Activated T-cell treated with anti-CD3 and anti-CD28 coated beads, Interleukin-2, amount 50 U/mL, for 24 hours (primary cell): ENCODE measurements at regions not wholly inside any gene's neighbourhood (a gene's known extent, or its start where the extent isn't known, plus 50 kb on each side); places are given as distances from the start of the nearest gene placed in this dataset.
"Not testable (repeated sequence)": the region's sequence is repeated elsewhere in the genome, so short reads cannot be mapped to it uniquely, and the experiment has no call there.

ENCODE experiments used
- DNase-seq: peaks from one replicate; pipeline ENCODE4 v3.0.0-alpha.2; 2020
- H3K27ac Mint-ChIP-seq: 2 replicates; pipeline ENCODE4 v1.8.0; 2020; ENCODE audit warnings: mild to moderate bottlenecking, mixed read lengths
- H3K27me3 Mint-ChIP-seq: 2 replicates; pipeline ENCODE4 v1.8.0; 2020; ENCODE audit warnings: mixed read lengths
- H3K36me3 Mint-ChIP-seq: 2 replicates; pipeline ENCODE4 v1.8.0; 2020; ENCODE audit warnings: low read depth, mixed read lengths
- H3K4me1 Mint-ChIP-seq: 2 replicates; pipeline ENCODE4 v1.8.0; 2020; ENCODE audit warnings: low read depth, mixed read lengths
- H3K4me3 Mint-ChIP-seq: 2 replicates; pipeline ENCODE4 v1.8.0; 2020; ENCODE audit warnings: mild to moderate bottlenecking, moderate library complexity, mixed read lengths
- H3K9me3 Mint-ChIP-seq: 2 replicates; pipeline ENCODE4 v1.8.0; 2020; ENCODE audit warnings: mixed read lengths

DNA sequence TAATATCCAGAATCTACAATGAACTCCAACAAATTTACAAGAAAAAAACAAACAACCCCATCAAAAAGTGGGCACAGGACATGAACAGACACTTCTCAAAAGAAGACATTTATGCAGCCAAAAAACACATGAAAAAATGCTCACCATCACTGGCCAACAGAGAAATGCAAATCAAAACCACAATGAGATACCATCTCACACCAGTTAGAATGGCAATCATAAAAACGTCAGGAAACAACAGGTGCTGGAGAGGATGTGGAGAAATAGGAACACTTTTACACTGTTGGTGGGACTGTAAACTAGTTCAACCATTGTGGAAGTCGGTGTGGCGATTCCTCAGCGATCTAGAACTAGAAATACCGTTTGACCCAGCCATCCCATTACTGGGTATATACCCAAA, 1250.1 kb downstream of the FSCB start:
- H3K36me3 Mint-ChIP-seq, H3K27me3 Mint-ChIP-seq, DNase-seq, H3K4me1 Mint-ChIP-seq, H3K4me3 Mint-ChIP-seq, H3K27ac Mint-ChIP-seq, H3K9me3 Mint-ChIP-seq: not testable (repeated sequence)

DNA sequence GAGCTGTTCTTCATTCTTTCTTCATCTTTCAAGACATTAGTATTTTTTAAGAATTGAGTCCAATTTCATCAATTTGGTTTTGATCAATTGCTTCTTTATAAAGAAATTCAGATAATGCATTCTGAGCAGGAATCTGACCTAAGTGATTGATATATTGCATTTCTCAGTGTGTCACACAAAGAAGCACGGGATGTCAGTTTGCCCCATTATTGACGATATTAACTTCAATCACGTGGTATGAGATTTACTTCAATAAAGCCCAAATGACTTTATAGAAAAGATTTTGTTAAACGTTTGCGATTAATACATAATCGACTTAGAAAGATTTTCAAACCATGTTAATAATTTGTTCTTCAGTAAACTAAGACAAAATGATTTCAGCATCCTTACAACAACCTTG, 1254.2 kb downstream of the FSCB start:
- Mint-ChIP-seq H3K27me3 (no peaks in the 10 kb centered on the region), H3K27ac (no peak overlapping the region), H3K4me3 (no peak overlapping the region), H3K4me1 (no peaks in the 10 kb centered on the region), H3K36me3 (no peaks in the 10 kb centered on the region), H3K9me3 (no peaks in the 10 kb centered on the region)
- no peak for DNase-seq

DNA sequence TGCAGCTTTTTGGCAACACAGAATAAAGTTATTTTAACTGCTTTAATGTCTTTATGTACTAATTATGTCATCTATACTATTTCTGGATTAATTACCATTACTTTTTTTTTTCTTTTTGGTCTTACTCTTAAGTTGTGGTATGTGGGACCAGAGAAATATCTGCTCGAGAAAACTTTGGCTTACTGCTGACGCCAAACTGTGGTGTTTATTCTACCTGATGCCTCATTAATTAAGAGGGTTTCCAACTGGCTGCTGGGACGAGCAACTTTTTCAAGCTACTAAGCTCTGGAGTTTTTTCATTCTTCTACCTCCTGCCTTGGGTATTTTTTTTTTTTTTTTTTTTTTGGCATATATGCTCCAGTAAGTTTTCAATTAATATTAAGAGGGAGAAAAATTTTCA, 1257.5 kb downstream of the FSCB start:
- H3K36me3 Mint-ChIP-seq: no peaks in the 10 kb centered on the region
- H3K4me1 Mint-ChIP-seq: no peaks in the 10 kb centered on the region
- DNase-seq: no peak
- no peaks in the 10 kb centered on the region for H3K27me3 Mint-ChIP-seq
- peaks cover 10% of the 10 kb centered on the region for H3K9me3 Mint-ChIP-seq
- H3K27ac Mint-ChIP-seq: no peak overlapping the region
- H3K4me3 Mint-ChIP-seq: no peak overlapping the region

DNA sequence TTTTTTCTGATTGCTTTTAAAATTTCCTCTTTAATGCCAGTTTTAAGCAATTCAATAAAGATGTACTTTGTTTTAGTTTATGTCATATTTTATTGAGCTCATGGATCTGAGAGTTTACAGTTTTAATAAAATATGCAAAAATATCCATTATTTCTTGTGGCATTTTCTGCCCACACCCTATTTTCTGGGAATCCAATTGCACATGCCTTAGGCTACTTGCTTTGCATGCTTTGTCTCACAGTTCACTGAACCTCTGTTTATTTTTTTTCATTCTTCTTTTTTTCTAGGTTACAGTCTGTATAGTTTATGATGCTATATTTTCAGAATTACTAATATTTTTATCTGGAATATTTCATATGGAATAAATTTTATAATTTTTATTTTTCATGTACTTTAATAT, 1258.0 kb downstream of the FSCB start:
- H3K9me3 Mint-ChIP-seq: peaks cover 10% of the 10 kb centered on the region
- no peak for DNase-seq
- H3K27me3 Mint-ChIP-seq: no peaks in the 10 kb centered on the region
- H3K27ac Mint-ChIP-seq: no peak overlapping the region
- H3K36me3 Mint-ChIP-seq: no peaks in the 10 kb centered on the region
- H3K4me1 Mint-ChIP-seq: no peaks in the 10 kb centered on the region
- no peak overlapping the region for H3K4me3 Mint-ChIP-seq

DNA sequence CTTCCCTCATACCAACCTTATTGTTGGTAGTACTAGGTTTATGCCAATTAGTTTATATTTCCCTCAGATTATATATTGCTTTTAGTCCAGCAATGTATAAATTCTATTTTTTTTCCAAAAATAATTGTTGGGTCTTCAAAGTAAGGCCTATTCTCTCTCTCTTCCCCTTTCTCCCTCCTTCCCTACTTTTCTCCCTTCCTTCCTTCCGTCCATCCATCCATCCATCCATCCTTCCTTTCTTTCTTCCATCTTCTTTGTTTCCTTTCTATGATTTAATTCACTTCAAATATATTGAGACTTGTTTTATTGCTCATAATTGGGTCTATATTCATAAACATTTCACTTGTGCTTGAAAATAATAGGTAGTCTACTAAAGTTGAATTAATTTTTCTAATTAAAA, 1259.2 kb downstream of the FSCB start:
- H3K4me3 Mint-ChIP-seq: no peak overlapping the region
- H3K27me3 Mint-ChIP-seq: no peaks in the 10 kb centered on the region
- no peak for DNase-seq
- H3K4me1 Mint-ChIP-seq: no peaks in the 10 kb centered on the region
- H3K36me3 Mint-ChIP-seq: no peaks in the 10 kb centered on the region
- H3K27ac Mint-ChIP-seq: no peak overlapping the region
- peaks cover 16% of the 10 kb centered on the region for H3K9me3 Mint-ChIP-seq

DNA sequence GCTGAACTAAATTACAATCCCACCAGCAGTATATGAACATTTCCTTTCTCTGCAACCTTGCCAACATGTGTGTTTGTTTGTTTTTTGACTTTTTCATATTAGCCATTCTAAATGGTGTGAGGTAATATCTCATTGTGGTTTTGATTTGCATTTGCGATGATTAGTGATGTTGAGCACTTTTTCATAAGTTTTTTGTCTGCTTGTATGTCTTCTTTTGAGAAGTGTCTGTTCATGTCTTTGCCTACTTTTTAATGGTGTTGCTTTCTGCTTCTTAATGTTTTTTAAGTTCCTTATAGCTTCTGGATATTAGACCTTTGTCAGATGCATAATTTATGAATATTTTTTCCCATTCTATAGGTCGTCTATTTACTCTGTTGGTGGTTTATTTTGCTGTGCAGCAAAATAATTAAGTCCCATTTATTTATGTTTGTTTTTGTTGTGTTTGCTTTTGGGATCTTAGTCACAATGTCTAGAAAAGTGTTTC, 1262.9 kb downstream of the FSCB start:
- H3K4me1 Mint-ChIP-seq: no peaks in the 10 kb centered on the region
- H3K27me3 Mint-ChIP-seq: no peaks in the 10 kb centered on the region
- H3K4me3 Mint-ChIP-seq: no peak overlapping the region
- no peak overlapping the region for H3K27ac Mint-ChIP-seq
- H3K9me3 Mint-ChIP-seq: peaks cover 20% of the 10 kb centered on the region
- H3K36me3 Mint-ChIP-seq: no peaks in the 10 kb centered on the region
- DNase-seq: no peak

DNA sequence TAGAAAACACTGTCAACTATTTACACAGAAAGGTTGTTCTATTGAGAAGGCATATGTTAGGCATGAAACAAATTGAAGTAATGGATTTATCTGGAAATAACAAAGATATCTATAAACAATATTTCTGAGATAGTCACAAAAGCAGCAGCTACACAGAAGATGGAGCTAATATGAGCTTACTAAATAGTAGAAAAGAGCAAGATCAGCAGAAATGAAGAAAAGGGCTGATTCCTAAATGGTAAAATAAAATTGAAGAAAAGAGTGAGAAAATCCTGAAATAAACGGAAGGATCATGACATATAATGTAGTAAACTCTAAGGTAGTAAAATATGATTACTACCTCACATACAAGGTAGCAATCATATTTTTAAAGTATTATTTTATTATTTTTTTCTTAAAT, 1263.9 kb downstream of the FSCB start:
- H3K27ac Mint-ChIP-seq: no peak overlapping the region
- H3K4me3 Mint-ChIP-seq: no peak overlapping the region
- no peaks in the 10 kb centered on the region for H3K27me3 Mint-ChIP-seq
- H3K9me3 Mint-ChIP-seq: peaks cover 20% of the 10 kb centered on the region
- no peaks in the 10 kb centered on the region for H3K36me3 Mint-ChIP-seq
- H3K4me1 Mint-ChIP-seq: no peaks in the 10 kb centered on the region
- no peak for DNase-seq

DNA sequence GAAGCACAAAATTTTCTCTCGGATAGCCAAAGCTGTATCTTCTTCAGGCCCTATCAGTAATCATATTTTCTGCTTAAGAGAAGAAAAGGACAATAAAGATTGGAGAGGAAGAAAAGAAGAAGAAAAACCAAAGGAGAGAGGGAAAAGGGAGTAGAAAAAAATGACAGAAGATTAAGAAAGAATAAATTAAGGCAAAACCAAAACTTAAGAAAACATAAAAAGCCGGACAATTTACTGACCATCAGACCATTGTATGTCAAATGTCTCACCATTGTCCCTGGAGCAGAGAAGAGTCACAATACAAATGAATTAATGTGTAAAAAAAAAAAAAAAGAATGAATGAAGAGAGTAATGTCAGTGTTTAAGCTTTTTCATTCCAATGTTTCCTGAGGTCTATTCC, 1274.8 kb downstream of the FSCB start:
- Mint-ChIP-seq H3K4me1 (no peaks in the 10 kb centered on the region), H3K27ac (no peak overlapping the region), H3K27me3 (no peaks in the 10 kb centered on the region), H3K4me3 (no peak overlapping the region), H3K36me3 (no peaks in the 10 kb centered on the region), H3K9me3 (peaks cover 13% of the 10 kb centered on the region)
- no peak for DNase-seq

DNA sequence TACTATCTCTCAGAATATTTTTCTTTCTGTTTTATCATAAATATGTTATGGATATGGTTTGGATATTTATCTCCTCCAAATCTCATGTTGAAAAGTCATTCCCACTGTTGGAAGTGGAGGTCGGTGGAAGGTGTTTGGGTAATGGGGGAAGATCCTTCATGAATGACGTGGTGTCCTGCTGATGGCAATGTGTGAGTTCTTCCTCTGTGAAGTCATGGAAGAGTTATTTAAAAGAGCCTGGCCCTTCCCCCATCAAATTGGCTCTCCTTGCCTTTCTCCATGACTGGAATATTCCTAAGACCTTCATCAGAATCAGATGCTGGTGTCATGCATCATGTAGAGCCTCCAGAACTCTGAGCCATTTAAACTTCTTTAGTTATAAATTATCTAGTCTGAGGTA, 1291.6 kb downstream of the FSCB start:
- no peak overlapping the region for H3K4me3 Mint-ChIP-seq
- no peak for DNase-seq
- H3K27me3 Mint-ChIP-seq: no peaks in the 10 kb centered on the region
- no peaks in the 10 kb centered on the region for H3K4me1 Mint-ChIP-seq
- no peak overlapping the region for H3K27ac Mint-ChIP-seq
- no peaks in the 10 kb centered on the region for H3K36me3 Mint-ChIP-seq
- H3K9me3 Mint-ChIP-seq: peaks cover 15% of the 10 kb centered on the region

DNA sequence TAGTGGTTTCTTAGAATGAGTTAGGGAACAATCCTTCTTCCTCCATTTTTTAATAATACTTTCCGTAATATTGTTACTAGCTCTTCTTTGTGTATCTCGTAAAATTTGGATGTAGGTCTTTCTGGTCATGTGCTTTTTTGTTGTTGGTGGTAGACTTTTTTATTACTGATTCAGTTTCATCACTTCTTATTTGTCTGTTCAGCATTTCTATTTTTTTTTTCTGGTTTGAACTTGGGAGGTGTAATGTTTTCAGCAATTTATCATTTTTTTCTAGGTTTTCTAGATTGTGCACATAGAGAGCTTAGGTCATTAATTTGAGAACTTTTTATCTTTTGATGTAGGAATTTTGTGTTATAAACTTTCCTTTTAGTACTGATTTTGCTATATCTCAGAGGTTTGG, 1299.9 kb downstream of the FSCB start:
- no peaks in the 10 kb centered on the region for H3K4me1 Mint-ChIP-seq
- H3K27me3 Mint-ChIP-seq: no peaks in the 10 kb centered on the region
- H3K4me3 Mint-ChIP-seq: no peak overlapping the region
- H3K36me3 Mint-ChIP-seq: no peaks in the 10 kb centered on the region
- H3K27ac Mint-ChIP-seq: no peak overlapping the region
- DNase-seq: no peak
- peaks cover 7% of the 10 kb centered on the region for H3K9me3 Mint-ChIP-seq

DNA sequence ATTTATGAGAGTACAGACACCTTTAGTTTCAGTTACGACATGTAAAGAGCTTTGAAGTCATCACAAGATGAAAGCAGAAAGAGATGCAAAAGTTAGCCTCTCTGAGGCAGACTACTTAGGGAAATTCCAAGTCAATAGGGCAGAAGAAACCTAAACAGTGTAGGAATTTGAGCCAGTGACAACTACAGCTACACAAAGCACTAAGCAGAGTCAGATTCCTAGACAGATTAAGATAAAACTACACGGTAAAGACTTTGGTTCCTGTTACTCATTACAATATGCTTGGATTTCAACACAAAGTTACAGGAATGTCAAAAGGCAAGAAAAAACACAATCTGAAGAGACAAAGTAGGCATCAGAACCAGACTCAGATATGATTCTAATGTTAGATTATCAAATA, 1302.3 kb downstream of the FSCB start:
- Mint-ChIP-seq H3K4me1 (no peaks in the 10 kb centered on the region), H3K36me3 (no peaks in the 10 kb centered on the region), H3K4me3 (no peak overlapping the region), H3K9me3 (peaks cover 10% of the 10 kb centered on the region), H3K27me3 (no peaks in the 10 kb centered on the region), H3K27ac (no peak overlapping the region)
- DNase-seq: no peak

DNA sequence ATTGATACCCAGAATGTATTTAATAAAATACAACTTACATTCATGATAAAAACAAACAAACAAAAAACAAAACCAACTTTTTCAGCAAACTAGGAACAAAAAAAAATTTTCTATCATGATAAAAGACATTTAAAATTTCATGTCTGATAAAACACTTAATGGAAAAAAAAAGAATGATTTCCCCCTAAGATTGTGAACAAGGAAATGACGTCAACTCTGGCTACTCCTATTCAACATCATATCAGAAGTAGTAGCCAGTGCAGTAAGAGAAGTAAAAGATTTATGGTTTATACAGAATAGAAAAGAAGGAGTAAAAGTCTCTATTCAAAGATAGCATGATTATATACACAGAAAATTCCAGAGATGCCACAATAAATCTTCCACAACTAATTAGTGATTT, 1306.6 kb downstream of the FSCB start:
- H3K36me3 Mint-ChIP-seq: no peaks in the 10 kb centered on the region
- H3K27me3 Mint-ChIP-seq: no peaks in the 10 kb centered on the region
- no peak overlapping the region for H3K27ac Mint-ChIP-seq
- peaks cover 8% of the 10 kb centered on the region for H3K9me3 Mint-ChIP-seq
- no peaks in the 10 kb centered on the region for H3K4me1 Mint-ChIP-seq
- no peak overlapping the region for H3K4me3 Mint-ChIP-seq
- DNase-seq: no peak

DNA sequence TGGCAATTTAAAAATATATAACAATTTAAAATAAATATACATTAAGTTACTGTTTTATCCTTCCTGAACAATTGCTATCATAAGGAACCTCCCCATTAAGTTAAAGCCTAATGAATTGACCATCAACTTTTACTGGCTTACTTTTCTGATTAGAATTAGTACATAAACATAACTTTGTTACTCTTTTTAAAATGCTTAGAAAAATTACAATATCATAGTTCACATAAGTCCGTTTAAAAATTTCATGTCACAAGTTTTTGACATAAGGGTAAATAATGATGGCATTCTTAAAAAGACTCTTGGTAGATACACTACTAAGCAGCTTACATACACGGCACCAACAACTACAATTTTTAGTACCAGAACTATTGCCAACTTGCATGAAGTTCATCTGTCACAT, 1308.6 kb downstream of the FSCB start:
- Mint-ChIP-seq H3K4me1 (no peaks in the 10 kb centered on the region), H3K27me3 (no peaks in the 10 kb centered on the region), H3K4me3 (no peak overlapping the region), H3K9me3 (peaks cover 8% of the 10 kb centered on the region), H3K27ac (no peak overlapping the region), H3K36me3 (no peaks in the 10 kb centered on the region)
- no peak for DNase-seq

DNA sequence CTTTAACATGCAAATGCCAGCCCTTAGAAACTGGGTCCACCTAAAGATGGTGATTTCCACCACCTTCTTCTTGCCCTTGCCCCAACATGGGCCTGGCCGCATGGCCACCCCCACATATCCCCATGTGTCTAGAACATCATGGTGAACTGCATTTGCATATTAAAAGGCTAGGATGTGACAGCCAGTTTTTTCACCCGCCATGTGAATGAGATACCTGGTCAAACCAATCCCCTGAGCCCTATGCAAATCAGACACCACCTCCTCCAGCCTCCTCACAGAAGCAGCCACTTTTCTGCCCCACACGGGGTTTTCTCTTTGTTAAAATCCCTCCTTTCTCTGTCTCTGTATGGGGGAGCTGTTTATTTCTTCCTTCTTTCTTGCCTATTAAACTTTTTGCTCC, 1322.5 kb downstream of the FSCB start:
- H3K9me3 Mint-ChIP-seq: peaks cover 18% of the 10 kb centered on the region
- no peaks in the 10 kb centered on the region for H3K27me3 Mint-ChIP-seq
- no peaks in the 10 kb centered on the region for H3K4me1 Mint-ChIP-seq
- H3K4me3 Mint-ChIP-seq: no peak overlapping the region
- no peaks in the 10 kb centered on the region for H3K36me3 Mint-ChIP-seq
- DNase-seq: no peak
- no peak overlapping the region for H3K27ac Mint-ChIP-seq

DNA sequence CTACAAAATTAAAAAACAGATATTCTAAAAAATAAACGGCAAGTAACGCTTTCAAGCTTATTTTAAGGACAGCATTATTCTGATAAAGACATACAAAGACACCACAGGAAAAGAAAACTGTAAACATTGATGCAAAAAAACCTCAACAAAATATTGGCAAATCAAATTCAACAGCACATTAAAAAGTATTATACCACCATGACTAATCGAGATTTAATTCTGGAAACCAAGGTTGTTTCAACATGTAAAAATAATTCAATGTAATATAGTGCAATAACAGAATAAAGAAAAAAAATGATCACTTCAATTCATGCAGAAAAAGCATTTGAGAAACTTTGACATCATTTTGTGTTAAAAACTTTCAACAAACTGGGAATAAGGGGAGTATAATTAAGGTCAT, 1323.2 kb downstream of the FSCB start:
- no peaks in the 10 kb centered on the region for H3K4me1 Mint-ChIP-seq
- no peaks in the 10 kb centered on the region for H3K36me3 Mint-ChIP-seq
- no peaks in the 10 kb centered on the region for H3K27me3 Mint-ChIP-seq
- DNase-seq: no peak
- no peak overlapping the region for H3K4me3 Mint-ChIP-seq
- no peak overlapping the region for H3K27ac Mint-ChIP-seq
- peaks cover 15% of the 10 kb centered on the region for H3K9me3 Mint-ChIP-seq

DNA sequence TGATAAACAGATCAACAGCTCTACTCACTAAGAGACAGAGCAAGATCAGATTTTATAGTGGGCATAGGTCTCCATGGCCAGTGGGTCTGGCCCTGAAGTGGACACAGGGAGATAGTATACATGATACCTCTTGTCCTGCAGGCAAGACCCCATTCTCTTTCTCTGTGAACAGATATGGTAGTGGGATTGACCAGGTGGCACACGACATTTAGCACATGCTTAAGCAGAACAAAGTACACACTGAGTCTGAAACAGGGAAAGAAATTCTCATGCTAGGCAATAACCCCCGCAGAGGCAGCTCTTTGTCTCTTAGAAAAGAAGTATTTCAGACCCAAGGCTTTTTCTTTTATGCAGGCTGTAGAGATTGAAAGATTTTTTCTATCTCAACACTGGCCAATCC, 1331.2 kb downstream of the FSCB start:
- Mint-ChIP-seq H3K27me3 (no peaks in the 10 kb centered on the region), H3K9me3 (peaks cover 4% of the 10 kb centered on the region), H3K4me1 (no peaks in the 10 kb centered on the region), H3K27ac (no peak overlapping the region), H3K36me3 (no peaks in the 10 kb centered on the region), H3K4me3 (no peak overlapping the region)
- no peak for DNase-seq
